ENCODE measurements at regions not wholly inside any gene's neighbourhood (a gene's known extent, or its start where the extent isn't known, plus 50 kb on each side); places are given as distances from the start of the nearest gene placed in this dataset.

GRCh38 chr2:239584986-239585385 is 184.2 kb upstream of the HDAC4 start:
- TF ChIP-seq CTCF (IDR thresholded peaks at IDR 0.05 in 2 of 3, conservative IDR thresholded peaks at IDR 0.05 in 1 of 3; ENCODE audit: insufficient read depth in 2 of 3, low read depth in 1 of 3, low read length in 3 of 3) (no peak), ERF (CRISPR knock-in tag; IDR thresholded peaks at IDR 0.05) (no peak), NR3C1 (CRISPR knock-in tag; IDR thresholded peaks at IDR 0.05) (no peak), PCBP1 (IDR thresholded peaks at IDR 0.05; ENCODE audit: low read depth, low read length, poor library complexity, severe bottlenecking) (no peak), ZNF592 (IDR thresholded peaks at IDR 0.05) (no peak)
